ENCODE measurements at regions not wholly inside any gene's neighbourhood (a gene's known extent, or its start where the extent isn't known, plus 50 kb on each side); places are given as distances from the start of the nearest gene placed in this dataset.
"Not testable (repeated sequence)": the region's sequence is repeated elsewhere in the genome, so short reads cannot be mapped to it uniquely, and the experiment has no call there.

- H3K27me3 ChIP-seq (ENCODE audit: control insufficient read depth, insufficient read depth, low read length) = no peaks in the 10 kb centered on the region
- H3K36me3 ChIP-seq (ENCODE audit: control insufficient read depth, insufficient read depth, low read length) = no peaks in the 10 kb centered on the region
- no peaks in the 10 kb centered on the region for H3K9me3 ChIP-seq (ENCODE audit: control insufficient read depth, insufficient read depth, low read depth, low read length)
- intact Hi-C loops (cut with micrococcal nuclease; ENCODE audit: unreplicated experiment) = no loop called here
- ChIA-PET POLR2A (interaction anchor here (0.7 kb wide), 1 partner anchor 44 kb away, joined by 4 read pairs; no protein-coding TSS in a partner anchor), CTCF (no interaction called here)
- no peak overlapping the region for H3K4me3 ChIP-seq (ENCODE audit: low read depth in 2 of 2, low read length in 2 of 2)
- in situ Hi-C loops (cut with HindIII; ENCODE audit: low pct_unique_long_range_greater_than_20kb, low sequenced_read_pairs) = no loop called here
- ATAC-seq = no peak
- H3K4me1 ChIP-seq (ENCODE audit: control insufficient read depth, insufficient read depth, low read length) = no peaks in the 10 kb centered on the region
- H3K27ac ChIP-seq (ENCODE audit: low read length) = no peak overlapping the region
- BruUV-seq (replicated peaks) = no TSS peak
- no peak for DNase-seq (ENCODE audit: low read depth, low spot score)
- TF ChIP-seq SIN3A (IDR thresholded peaks at IDR 0.05; ENCODE audit: borderline replicate concordance, insufficient read depth, low read depth, low read length) (no peak), TCF7L2 (IDR thresholded peaks at IDR 0.05; ENCODE audit: low read depth, low read length) (no peak), POLR2AphosphoS5 (IDR thresholded peaks at IDR 0.05; ENCODE audit: low read depth, low read length) (no peak)
- TF ChIP-seq, protein P1, sequence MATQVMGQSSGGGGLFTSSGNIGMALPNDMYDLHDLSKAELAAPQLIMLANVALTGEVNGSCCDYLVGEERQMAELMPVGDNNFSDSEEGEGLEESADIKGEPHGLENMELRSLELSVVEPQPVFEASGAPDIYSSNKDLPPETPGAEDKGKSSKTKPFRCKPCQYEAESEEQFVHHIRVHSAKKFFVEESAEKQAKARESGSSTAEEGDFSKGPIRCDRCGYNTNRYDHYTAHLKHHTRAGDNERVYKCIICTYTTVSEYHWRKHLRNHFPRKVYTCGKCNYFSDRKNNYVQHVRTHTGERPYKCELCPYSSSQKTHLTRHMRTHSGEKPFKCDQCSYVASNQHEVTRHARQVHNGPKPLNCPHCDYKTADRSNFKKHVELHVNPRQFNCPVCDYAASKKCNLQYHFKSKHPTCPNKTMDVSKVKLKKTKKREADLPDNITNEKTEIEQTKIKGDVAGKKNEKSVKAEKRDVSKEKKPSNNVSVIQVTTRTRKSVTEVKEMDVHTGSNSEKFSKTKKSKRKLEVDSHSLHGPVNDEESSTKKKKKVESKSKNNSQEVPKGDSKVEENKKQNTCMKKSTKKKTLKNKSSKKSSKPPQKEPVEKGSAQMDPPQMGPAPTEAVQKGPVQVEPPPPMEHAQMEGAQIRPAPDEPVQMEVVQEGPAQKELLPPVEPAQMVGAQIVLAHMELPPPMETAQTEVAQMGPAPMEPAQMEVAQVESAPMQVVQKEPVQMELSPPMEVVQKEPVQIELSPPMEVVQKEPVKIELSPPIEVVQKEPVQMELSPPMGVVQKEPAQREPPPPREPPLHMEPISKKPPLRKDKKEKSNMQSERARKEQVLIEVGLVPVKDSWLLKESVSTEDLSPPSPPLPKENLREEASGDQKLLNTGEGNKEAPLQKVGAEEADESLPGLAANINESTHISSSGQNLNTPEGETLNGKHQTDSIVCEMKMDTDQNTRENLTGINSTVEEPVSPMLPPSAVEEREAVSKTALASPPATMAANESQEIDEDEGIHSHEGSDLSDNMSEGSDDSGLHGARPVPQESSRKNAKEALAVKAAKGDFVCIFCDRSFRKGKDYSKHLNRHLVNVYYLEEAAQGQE (IDR thresholded peaks at IDR 0.05; ENCODE audit: insufficient read depth in 1 of 2, low read depth in 2 of 2, low read length in 1 of 2) = no peak
- TF ChIP-seq, protein P2, sequence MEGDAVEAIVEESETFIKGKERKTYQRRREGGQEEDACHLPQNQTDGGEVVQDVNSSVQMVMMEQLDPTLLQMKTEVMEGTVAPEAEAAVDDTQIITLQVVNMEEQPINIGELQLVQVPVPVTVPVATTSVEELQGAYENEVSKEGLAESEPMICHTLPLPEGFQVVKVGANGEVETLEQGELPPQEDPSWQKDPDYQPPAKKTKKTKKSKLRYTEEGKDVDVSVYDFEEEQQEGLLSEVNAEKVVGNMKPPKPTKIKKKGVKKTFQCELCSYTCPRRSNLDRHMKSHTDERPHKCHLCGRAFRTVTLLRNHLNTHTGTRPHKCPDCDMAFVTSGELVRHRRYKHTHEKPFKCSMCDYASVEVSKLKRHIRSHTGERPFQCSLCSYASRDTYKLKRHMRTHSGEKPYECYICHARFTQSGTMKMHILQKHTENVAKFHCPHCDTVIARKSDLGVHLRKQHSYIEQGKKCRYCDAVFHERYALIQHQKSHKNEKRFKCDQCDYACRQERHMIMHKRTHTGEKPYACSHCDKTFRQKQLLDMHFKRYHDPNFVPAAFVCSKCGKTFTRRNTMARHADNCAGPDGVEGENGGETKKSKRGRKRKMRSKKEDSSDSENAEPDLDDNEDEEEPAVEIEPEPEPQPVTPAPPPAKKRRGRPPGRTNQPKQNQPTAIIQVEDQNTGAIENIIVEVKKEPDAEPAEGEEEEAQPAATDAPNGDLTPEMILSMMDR (IDR thresholded peaks at IDR 0.05) = no peak
Measured at GRCh38 chr21:23152130-23152529, 2153.9 kb downstream of the NCAM2 start.

GRCh38 chr21:23153842-23154241 is 2155.6 kb downstream of the NCAM2 start:
- H3K9me3 ChIP-seq (ENCODE audit: control insufficient read depth, insufficient read depth, low read depth, low read length); intact Hi-C loops (cut with micrococcal nuclease; ENCODE audit: unreplicated experiment); CTCF ChIA-PET; H3K4me3 ChIP-seq (ENCODE audit: low read depth in 2 of 2, low read length in 2 of 2); DNase-seq (ENCODE audit: low read depth, low spot score); H3K27ac ChIP-seq (ENCODE audit: low read length); ATAC-seq; POLR2A ChIA-PET; BruUV-seq (replicated peaks); in situ Hi-C loops (cut with HindIII; ENCODE audit: low pct_unique_long_range_greater_than_20kb, low sequenced_read_pairs); H3K36me3 ChIP-seq (ENCODE audit: control insufficient read depth, insufficient read depth, low read length); H3K4me1 ChIP-seq (ENCODE audit: control insufficient read depth, insufficient read depth, low read length); H3K27me3 ChIP-seq (ENCODE audit: control insufficient read depth, insufficient read depth, low read length): not testable (repeated sequence)

GRCh38 chr21:23155281-23155680 is 2157.1 kb downstream of the NCAM2 start:
- no peaks in the 10 kb centered on the region for H3K36me3 ChIP-seq (ENCODE audit: control insufficient read depth, insufficient read depth, low read length)
- no peak for DNase-seq (ENCODE audit: low read depth, low spot score)
- in situ Hi-C loops (cut with HindIII; ENCODE audit: low pct_unique_long_range_greater_than_20kb, low sequenced_read_pairs) (no loop called here), intact Hi-C loops (cut with micrococcal nuclease; ENCODE audit: unreplicated experiment) (no loop called here)
- no peaks in the 10 kb centered on the region for H3K27me3 ChIP-seq (ENCODE audit: control insufficient read depth, insufficient read depth, low read length)
- H3K27ac ChIP-seq (ENCODE audit: low read length) = no peak overlapping the region
- TF ChIP-seq, protein P1 (IDR thresholded peaks at IDR 0.05; ENCODE audit: insufficient read depth in 1 of 2, low read depth in 2 of 2, low read length in 1 of 2) = no peak
- TF ChIP-seq SIN3A (IDR thresholded peaks at IDR 0.05; ENCODE audit: borderline replicate concordance, insufficient read depth, low read depth, low read length) = no peak
- TF ChIP-seq, protein P2 (IDR thresholded peaks at IDR 0.05) = no peak
- TF ChIP-seq TCF7L2 (IDR thresholded peaks at IDR 0.05; ENCODE audit: low read depth, low read length) = no peak
- no peak for TF ChIP-seq POLR2AphosphoS5 (IDR thresholded peaks at IDR 0.05; ENCODE audit: low read depth, low read length)
- ChIA-PET CTCF (no interaction called here), POLR2A (no interaction called here)
- H3K9me3 ChIP-seq (ENCODE audit: control insufficient read depth, insufficient read depth, low read depth, low read length) = no peaks in the 10 kb centered on the region
- ATAC-seq = no peak
- H3K4me3 ChIP-seq (ENCODE audit: low read depth in 2 of 2, low read length in 2 of 2) = no peak overlapping the region
- no TSS peak for BruUV-seq (replicated peaks)
- no peaks in the 10 kb centered on the region for H3K4me1 ChIP-seq (ENCODE audit: control insufficient read depth, insufficient read depth, low read length)

All from Panc1 (cell line).